ENCODE measurements at regions not wholly inside any gene's neighbourhood (a gene's known extent, or its start where the extent isn't known, plus 50 kb on each side); places are given as distances from the start of the nearest gene placed in this dataset.

DNA sequence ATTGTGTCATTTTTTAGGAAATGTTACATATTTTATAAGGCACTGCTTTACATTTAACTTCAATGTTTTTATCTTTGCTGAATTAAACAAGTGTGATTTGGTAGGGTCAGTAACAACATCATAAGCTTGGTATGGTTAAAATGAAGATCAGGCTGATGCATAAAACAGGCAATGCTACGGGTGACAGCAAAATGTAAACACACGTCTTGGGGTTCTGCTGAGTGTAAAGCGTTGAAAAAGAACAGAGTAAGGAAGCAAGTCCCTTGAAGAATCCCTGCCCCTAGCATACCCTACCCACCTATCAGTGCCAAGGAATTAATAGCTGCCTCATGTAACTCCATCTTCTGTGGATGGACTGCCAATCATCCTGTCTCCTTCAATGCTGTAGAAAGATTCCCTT lies 157.0 kb downstream of the CBLL2 start:
- TF ChIP-seq, protein P1, sequence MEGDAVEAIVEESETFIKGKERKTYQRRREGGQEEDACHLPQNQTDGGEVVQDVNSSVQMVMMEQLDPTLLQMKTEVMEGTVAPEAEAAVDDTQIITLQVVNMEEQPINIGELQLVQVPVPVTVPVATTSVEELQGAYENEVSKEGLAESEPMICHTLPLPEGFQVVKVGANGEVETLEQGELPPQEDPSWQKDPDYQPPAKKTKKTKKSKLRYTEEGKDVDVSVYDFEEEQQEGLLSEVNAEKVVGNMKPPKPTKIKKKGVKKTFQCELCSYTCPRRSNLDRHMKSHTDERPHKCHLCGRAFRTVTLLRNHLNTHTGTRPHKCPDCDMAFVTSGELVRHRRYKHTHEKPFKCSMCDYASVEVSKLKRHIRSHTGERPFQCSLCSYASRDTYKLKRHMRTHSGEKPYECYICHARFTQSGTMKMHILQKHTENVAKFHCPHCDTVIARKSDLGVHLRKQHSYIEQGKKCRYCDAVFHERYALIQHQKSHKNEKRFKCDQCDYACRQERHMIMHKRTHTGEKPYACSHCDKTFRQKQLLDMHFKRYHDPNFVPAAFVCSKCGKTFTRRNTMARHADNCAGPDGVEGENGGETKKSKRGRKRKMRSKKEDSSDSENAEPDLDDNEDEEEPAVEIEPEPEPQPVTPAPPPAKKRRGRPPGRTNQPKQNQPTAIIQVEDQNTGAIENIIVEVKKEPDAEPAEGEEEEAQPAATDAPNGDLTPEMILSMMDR (IDR thresholded peaks at IDR 0.05 in 4 of 5, conservative IDR thresholded peaks at IDR 0.05 in 1 of 5) = no peak
- no peak for TF ChIP-seq POLR2A (IDR thresholded peaks at IDR 0.05)

All from gastrocnemius medialis (tissue), 4 donors.